HCT116 (cell line): ENCODE measurements at regions not wholly inside any gene's neighbourhood (a gene's known extent, or its start where the extent isn't known, plus 50 kb on each side); places are given as distances from the start of the nearest gene placed in this dataset.

Experiments
- ATAC-seq: fragments of 200-7000 bp; cut with Tn5 transposase; 2 replicates; pipeline ENCODE4 v1.9.1; 2020; ENCODE audit warnings: mild to moderate bottlenecking, moderate library complexity
- BruUV-seq: library from RNA; stranded (reverse); fragments of 400-500 nt; replicated peaks from 2 replicates; lab custom pipeline; 2021; lab: Mats Ljungman, UMichigan
- CTCF ChIA-PET: fragments of 300-600 bp; sonication (Branson Sonifier 250); formaldehyde crosslinking; loops from one replicate; lab custom pipeline; 2021; ENCODE audit warnings: antibody characterized with exemption; lab: Charles Lee
- POLR2A ChIA-PET: fragments of 300-600, 350-600 bp; sonication (Branson Sonifier 250); formaldehyde crosslinking; loops from one replicate; lab custom pipeline; 2021; ENCODE audit warnings: antibody characterized with exemption; lab: Charles Lee
- RAD21 ChIA-PET, 2 experiments: fragments of 300-600 bp; sonication (Branson Sonifier 250); formaldehyde crosslinking; loops; one replicate each; lab custom pipeline; 2023; ENCODE audit warnings: low total read pairs in 2 of 2; ENCODE audit not compliant: uncharacterized antibody in 2 of 2, unreplicated experiment in 2 of 2, low non-redundant PET in 1 of 2; lab: Charles Lee
- DNase-seq: peaks from one replicate; pipeline ENCODE4 v3.0.0-alpha.2; 2010; ENCODE audit warnings: low read depth, low spot score
- H2AFZ ChIP-seq: fragments of 200-600 bp; shearing (Covaris generic), sonication (generic); 2 replicates; pipeline ENCODE4 v1.6.1; 2017; ENCODE audit warnings: low read depth, mixed run types, mixed read lengths, antibody characterized with exemption, low read length; ENCODE audit not compliant: poor library complexity, severe bottlenecking
- H3K27ac ChIP-seq: 2 replicates; pipeline ENCODE4 v1.5.1; 2012; ENCODE audit warnings: low read depth, low read length
- H3K27me3 ChIP-seq: fragments of 200-600 bp; sonication (generic); 2 replicates; pipeline ENCODE4 v1.6.1; 2016; ENCODE audit warnings: mixed run types, low read length, mixed read lengths; ENCODE audit not compliant: insufficient read depth
- H3K36me3 ChIP-seq, 2 experiments: fragments of 200-500 bp in 1 of 2; fragments of 200-600 bp in 1 of 2; sonication (Bioruptor generic) in 1 of 2; sonication (generic) in 1 of 2; 2 replicates each; pipeline versions ENCODE4 v1.5.1 to v1.6.1; 2014 to 2016; ENCODE audit warnings: low read length in 2 of 2, inconsistent platforms in 1 of 2, mixed read lengths in 1 of 2, mixed run types in 1 of 2; ENCODE audit not compliant: insufficient read depth in 2 of 2, control insufficient read depth in 1 of 2
- H3K4me1 ChIP-seq, 2 experiments: fragments of 200-600 bp in 1 of 2; sonication (generic) in 1 of 2; 2 replicates each; pipeline versions ENCODE4 v1.5.1 to v1.6.1; 2012 to 2017; ENCODE audit warnings: low read length in 2 of 2, inconsistent platforms in 1 of 2, mild to moderate bottlenecking in 1 of 2, mixed read lengths in 1 of 2, mixed run types in 1 of 2, moderate library complexity in 1 of 2; ENCODE audit not compliant: insufficient read depth in 2 of 2, control insufficient read depth in 1 of 2
- H3K4me2 ChIP-seq: fragments of 200-600 bp; sonication (generic); 2 replicates; pipeline ENCODE4 v1.6.1; 2017; ENCODE audit warnings: mixed run types, low read length, mixed read lengths
- H3K4me3 ChIP-seq, 2 experiments: fragments of 200-600 bp in 1 of 2; sonication (generic) in 1 of 2; replicated peaks in 1 of 2; 2 replicates each; pipeline ENCODE4 v1.5.1; 2011 to 2016; ENCODE audit warnings: low read length in 2 of 2, control low read depth in 1 of 2, low read depth in 1 of 2, mild to moderate bottlenecking in 1 of 2, mixed read lengths in 1 of 2, mixed run types in 1 of 2
- H3K79me2 ChIP-seq: fragments of 200-600 bp; sonication (generic); 2 replicates; pipeline ENCODE4 v1.6.1; 2017; ENCODE audit warnings: mild to moderate bottlenecking, mixed run types, low read length, moderate library complexity, mixed read lengths; ENCODE audit not compliant: insufficient read depth
- H3K9ac ChIP-seq: fragments of 200-600 bp; sonication (generic); 2 replicates; pipeline ENCODE4 v1.6.1; 2016; ENCODE audit warnings: low read length, mixed read lengths
- H3K9me2 ChIP-seq: fragments of 200-600 bp; sonication (generic), shearing (Covaris generic); 2 replicates; pipeline ENCODE4 v1.6.1; 2017; ENCODE audit warnings: mixed run types, mild to moderate bottlenecking, moderate library complexity; ENCODE audit not compliant: insufficient read depth
- H3K9me3 ChIP-seq, 2 experiments: fragments of 200-500 bp in 1 of 2; fragments of 200-600 bp in 1 of 2; sonication (Bioruptor generic) in 1 of 2; sonication (generic) in 1 of 2; 2 replicates each; pipeline ENCODE4 v1.6.1; 2014 to 2017; ENCODE audit warnings: low read length in 2 of 2, mixed read lengths in 2 of 2, inconsistent platforms in 1 of 2, low read depth in 1 of 2, mild to moderate bottlenecking in 1 of 2, mixed run types in 1 of 2, moderate library complexity in 1 of 2; ENCODE audit not compliant: control insufficient read depth in 1 of 2, insufficient read depth in 1 of 2
- H4K20me1 ChIP-seq: fragments of 200-600 bp; sonication (generic), shearing (Covaris generic); 2 replicates; pipeline ENCODE4 v1.6.1; 2017; ENCODE audit warnings: mixed run types, mild to moderate bottlenecking, moderate library complexity; ENCODE audit not compliant: insufficient read depth
- CEBPB ChIP-seq: IDR thresholded peaks from 2 replicates; pipeline ENCODE4 v1.6.1; 2012; ENCODE audit warnings: low read depth
- FOSL1 ChIP-seq: IDR thresholded peaks from 2 replicates; pipeline ENCODE4 v1.6.1; 2012; ENCODE audit warnings: low read depth
- JUND ChIP-seq: IDR thresholded peaks from 2 replicates; pipeline ENCODE4 v1.6.1; 2012
- RAD21 ChIP-seq: IDR thresholded peaks from 2 replicates; pipeline ENCODE4 v1.6.1; 2012; ENCODE audit warnings: low read depth, mild to moderate bottlenecking
- SRF ChIP-seq: IDR thresholded peaks from 2 replicates; pipeline ENCODE4 v1.6.1; 2012; ENCODE audit warnings: low read depth
- TCF7L2 ChIP-seq: IDR thresholded peaks from 2 replicates; pipeline ENCODE4 v1.7.0; 2011; ENCODE audit warnings: borderline replicate concordance, inconsistent platforms; ENCODE audit not compliant: insufficient read depth, insufficient read length; ENCODE audit errors: extremely low read depth
- ZFX ChIP-seq: fragments of 450-650 bp; IDR thresholded peaks from 2 replicates; pipeline ENCODE4 v1.6.1; 2017
- intact Hi-C: fragments of 100-400 bp; cut with micrococcal nuclease; formaldehyde crosslinking; loops from 2 replicates; pipeline ENCODE4 v1.10.0; 2022
- TF ChIP-seq, protein P1 (sequence below): IDR thresholded peaks from 2 replicates; pipeline ENCODE4 v1.6.1; 2012; ENCODE audit warnings: low read depth
- TF ChIP-seq, protein P2 (sequence below): IDR thresholded peaks from 2 replicates; pipeline ENCODE4 v1.6.1; 2012
- TF ChIP-seq, protein P3 (sequence below): IDR thresholded peaks from 2 replicates; pipeline ENCODE4 v1.6.1; 2011; ENCODE audit warnings: mild to moderate bottlenecking, low read length, moderate library complexity; ENCODE audit not compliant: insufficient replicate concordance; ENCODE audit errors: extremely low read depth

DNA sequence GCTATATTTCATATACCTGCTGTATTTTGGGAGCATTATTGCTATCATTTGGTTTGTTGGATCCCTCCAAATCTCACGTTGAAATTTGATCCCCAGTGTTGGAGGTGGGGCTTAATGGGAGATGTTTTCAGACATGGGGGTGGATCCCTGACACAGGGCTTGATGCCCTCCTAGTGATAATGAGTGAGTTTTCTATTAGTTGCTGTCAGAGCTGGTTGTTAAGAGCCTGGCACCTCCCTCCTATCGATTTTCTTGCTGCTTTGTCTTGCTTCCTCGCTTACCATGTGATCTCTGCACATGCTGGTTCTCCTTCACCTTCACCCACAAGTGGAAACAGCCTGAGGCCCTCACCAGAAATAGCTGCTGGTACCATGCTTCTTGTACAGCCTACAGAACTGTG is 259.9 kb upstream of the STARD13 start:
- TF ChIP-seq, protein P1, sequence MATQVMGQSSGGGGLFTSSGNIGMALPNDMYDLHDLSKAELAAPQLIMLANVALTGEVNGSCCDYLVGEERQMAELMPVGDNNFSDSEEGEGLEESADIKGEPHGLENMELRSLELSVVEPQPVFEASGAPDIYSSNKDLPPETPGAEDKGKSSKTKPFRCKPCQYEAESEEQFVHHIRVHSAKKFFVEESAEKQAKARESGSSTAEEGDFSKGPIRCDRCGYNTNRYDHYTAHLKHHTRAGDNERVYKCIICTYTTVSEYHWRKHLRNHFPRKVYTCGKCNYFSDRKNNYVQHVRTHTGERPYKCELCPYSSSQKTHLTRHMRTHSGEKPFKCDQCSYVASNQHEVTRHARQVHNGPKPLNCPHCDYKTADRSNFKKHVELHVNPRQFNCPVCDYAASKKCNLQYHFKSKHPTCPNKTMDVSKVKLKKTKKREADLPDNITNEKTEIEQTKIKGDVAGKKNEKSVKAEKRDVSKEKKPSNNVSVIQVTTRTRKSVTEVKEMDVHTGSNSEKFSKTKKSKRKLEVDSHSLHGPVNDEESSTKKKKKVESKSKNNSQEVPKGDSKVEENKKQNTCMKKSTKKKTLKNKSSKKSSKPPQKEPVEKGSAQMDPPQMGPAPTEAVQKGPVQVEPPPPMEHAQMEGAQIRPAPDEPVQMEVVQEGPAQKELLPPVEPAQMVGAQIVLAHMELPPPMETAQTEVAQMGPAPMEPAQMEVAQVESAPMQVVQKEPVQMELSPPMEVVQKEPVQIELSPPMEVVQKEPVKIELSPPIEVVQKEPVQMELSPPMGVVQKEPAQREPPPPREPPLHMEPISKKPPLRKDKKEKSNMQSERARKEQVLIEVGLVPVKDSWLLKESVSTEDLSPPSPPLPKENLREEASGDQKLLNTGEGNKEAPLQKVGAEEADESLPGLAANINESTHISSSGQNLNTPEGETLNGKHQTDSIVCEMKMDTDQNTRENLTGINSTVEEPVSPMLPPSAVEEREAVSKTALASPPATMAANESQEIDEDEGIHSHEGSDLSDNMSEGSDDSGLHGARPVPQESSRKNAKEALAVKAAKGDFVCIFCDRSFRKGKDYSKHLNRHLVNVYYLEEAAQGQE: no peak
- TF ChIP-seq ZFX: no peak
- TF ChIP-seq FOSL1: no peak
- no peak for TF ChIP-seq RAD21
- no peak for TF ChIP-seq CEBPB
- TF ChIP-seq, protein P2, sequence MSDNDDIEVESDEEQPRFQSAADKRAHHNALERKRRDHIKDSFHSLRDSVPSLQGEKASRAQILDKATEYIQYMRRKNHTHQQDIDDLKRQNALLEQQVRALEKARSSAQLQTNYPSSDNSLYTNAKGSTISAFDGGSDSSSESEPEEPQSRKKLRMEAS: no peak
- TF ChIP-seq, protein P3, sequence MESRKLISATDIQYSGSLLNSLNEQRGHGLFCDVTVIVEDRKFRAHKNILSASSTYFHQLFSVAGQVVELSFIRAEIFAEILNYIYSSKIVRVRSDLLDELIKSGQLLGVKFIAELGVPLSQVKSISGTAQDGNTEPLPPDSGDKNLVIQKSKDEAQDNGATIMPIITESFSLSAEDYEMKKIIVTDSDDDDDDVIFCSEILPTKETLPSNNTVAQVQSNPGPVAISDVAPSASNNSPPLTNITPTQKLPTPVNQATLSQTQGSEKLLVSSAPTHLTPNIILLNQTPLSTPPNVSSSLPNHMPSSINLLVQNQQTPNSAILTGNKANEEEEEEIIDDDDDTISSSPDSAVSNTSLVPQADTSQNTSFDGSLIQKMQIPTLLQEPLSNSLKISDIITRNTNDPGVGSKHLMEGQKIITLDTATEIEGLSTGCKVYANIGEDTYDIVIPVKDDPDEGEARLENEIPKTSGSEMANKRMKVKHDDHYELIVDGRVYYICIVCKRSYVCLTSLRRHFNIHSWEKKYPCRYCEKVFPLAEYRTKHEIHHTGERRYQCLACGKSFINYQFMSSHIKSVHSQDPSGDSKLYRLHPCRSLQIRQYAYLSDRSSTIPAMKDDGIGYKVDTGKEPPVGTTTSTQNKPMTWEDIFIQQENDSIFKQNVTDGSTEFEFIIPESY: no peak
- no peak for TF ChIP-seq SRF
- TF ChIP-seq JUND: no peak
- TF ChIP-seq TCF7L2: no peak
- Histone ChIP-seq H3K9me2 (no peaks in the 10 kb centered on the region), H3K9ac (no peak overlapping the region), H2AFZ (no peak overlapping the region), H3K36me3 (no peaks in the 10 kb centered on the region), H3K79me2 (no peaks in the 10 kb centered on the region), H3K27me3 (no peaks in the 10 kb centered on the region), H3K27ac (no peak overlapping the region), H3K4me2 (no peak overlapping the region), H3K4me1 (peaks cover 19 to 26% of the 10 kb centered on the region in 2 experiments), H3K9me3 (no peaks in the 10 kb centered on the region), H4K20me1 (no peaks in the 10 kb centered on the region), H3K4me3 (no peak overlapping the region)
- RAD21 ChIA-PET: no interaction called here
- BruUV-seq: no TSS peak
- POLR2A ChIA-PET: no interaction called here
- DNase-seq (no peak), ATAC-seq (no peak)
- CTCF ChIA-PET: no interaction called here
- intact Hi-C loops: loop anchor here (10.0 kb wide), 1 partner anchor 1619 kb away; no protein-coding TSS in a partner anchor
